Astrocyte (in vitro differentiated cells and primary cell): ENCODE measurements at regions not wholly inside any gene's neighbourhood (a gene's known extent, or its start where the extent isn't known, plus 50 kb on each side); places are given as distances from the start of the nearest gene placed in this dataset.

Experiments
- DNase-seq: peaks from one replicate; pipeline ENCODE4 v3.0.0-alpha.2; 2010; ENCODE audit warnings: low read depth
- FAIRE-seq: peaks from 2 replicates; lab custom pipeline; 2011; peaks lifted over from hg19 to GRCh38; lab: Jason Lieb, UNC
- H2AFZ ChIP-seq: 2 replicates; pipeline ENCODE4 v1.6.0; 2012; ENCODE audit warnings: low read depth, low read length, inconsistent platforms
- H3K27ac ChIP-seq: 2 replicates; pipeline ENCODE4 v1.5.1; 2011; ENCODE audit warnings: low read depth, low read length, inconsistent platforms
- H3K27me3 ChIP-seq: 2 replicates; pipeline ENCODE4 v1.6.0; 2011; ENCODE audit warnings: low read length, inconsistent platforms; ENCODE audit not compliant: insufficient read depth
- H3K36me3 ChIP-seq: 2 replicates; pipeline ENCODE4 v1.5.1; 2011; ENCODE audit warnings: low read length, inconsistent platforms; ENCODE audit not compliant: insufficient read depth
- H3K4me1 ChIP-seq: 2 replicates; pipeline ENCODE4 v1.5.1; 2011; ENCODE audit warnings: low read length, inconsistent platforms; ENCODE audit not compliant: insufficient read depth
- H3K4me2 ChIP-seq: 2 replicates; pipeline ENCODE4 v1.6.0; 2012; ENCODE audit warnings: low read length, inconsistent platforms
- H3K4me3 ChIP-seq: 2 replicates; pipeline ENCODE4 v1.5.1; 2011; ENCODE audit warnings: low read depth, mild to moderate bottlenecking, low read length, inconsistent platforms; ENCODE audit not compliant: insufficient read depth
- H3K79me2 ChIP-seq: 2 replicates; pipeline ENCODE4 v1.6.0; 2012; ENCODE audit warnings: mild to moderate bottlenecking, low read length, inconsistent platforms; ENCODE audit not compliant: insufficient read depth
- H3K9ac ChIP-seq: 2 replicates; pipeline ENCODE4 v1.6.0; 2012; ENCODE audit warnings: mild to moderate bottlenecking, low read length, inconsistent platforms
- H3K9me3 ChIP-seq: 2 replicates; pipeline ENCODE4 v1.5.1; 2012; ENCODE audit warnings: low read depth, mild to moderate bottlenecking, low read length, inconsistent platforms; ENCODE audit not compliant: insufficient read depth
- H4K20me1 ChIP-seq: 2 replicates; pipeline ENCODE4 v1.6.0; 2012; ENCODE audit warnings: low read length, inconsistent platforms; ENCODE audit not compliant: insufficient read depth
- H3K27ac Mint-ChIP-seq: one replicate; pipeline ENCODE4 v1.8.0; 2021; ENCODE audit warnings: mild to moderate bottlenecking, mixed read lengths; ENCODE audit not compliant: unreplicated experiment
- H3K27me3 Mint-ChIP-seq: one replicate; pipeline ENCODE4 v1.8.0; 2021; ENCODE audit warnings: low read depth, mixed read lengths; ENCODE audit not compliant: unreplicated experiment
- H3K36me3 Mint-ChIP-seq: one replicate; pipeline ENCODE4 v1.8.0; 2021; ENCODE audit warnings: low read depth, mixed read lengths; ENCODE audit not compliant: unreplicated experiment
- H3K4me1 Mint-ChIP-seq: one replicate; pipeline ENCODE4 v1.8.0; 2021; ENCODE audit warnings: low read depth, mixed read lengths; ENCODE audit not compliant: unreplicated experiment
- H3K4me3 Mint-ChIP-seq: one replicate; pipeline ENCODE4 v1.8.0; 2021; ENCODE audit warnings: mild to moderate bottlenecking, moderate library complexity, mixed read lengths; ENCODE audit not compliant: unreplicated experiment
- H3K9me3 Mint-ChIP-seq: one replicate; pipeline ENCODE4 v1.8.0; 2021; ENCODE audit warnings: mild to moderate bottlenecking, mixed read lengths; ENCODE audit not compliant: unreplicated experiment
- CTCF ChIP-seq: IDR thresholded peaks from 2 replicates; pipeline ENCODE4 v1.5.1; 2011; ENCODE audit warnings: low read depth, mild to moderate bottlenecking, inconsistent platforms, low read length, moderate library complexity; ENCODE audit not compliant: insufficient read depth
- EZH2 ChIP-seq: IDR thresholded peaks from 2 replicates; pipeline ENCODE4 v1.6.1; 2012; ENCODE audit warnings: mild to moderate bottlenecking, low read length, inconsistent platforms; ENCODE audit not compliant: insufficient read depth

- no peak for FAIRE-seq
- Mint-ChIP-seq H3K4me1 (peaks cover 8% of the 10 kb centered on the region), H3K27ac (peak overlapping the region; percentile 88), H3K36me3 (no peaks in the 10 kb centered on the region), H3K9me3 (peaks cover 3% of the 10 kb centered on the region), H3K27me3 (peaks cover 4% of the 10 kb centered on the region), H3K4me3 (no peak overlapping the region)
- Histone ChIP-seq H3K27ac (peak overlapping the region; percentile 65), H3K9ac (peak overlapping the region; percentile 62), H3K4me2 (peak overlapping the region; percentile 8), H3K36me3 (no peaks in the 10 kb centered on the region), H3K9me3 (no peaks in the 10 kb centered on the region), H2AFZ (peak overlapping the region; percentile 86), H3K4me3 (no peak overlapping the region), H3K27me3 (no peaks in the 10 kb centered on the region), H4K20me1 (no peaks in the 10 kb centered on the region), H3K79me2 (no peaks in the 10 kb centered on the region), H3K4me1 (peaks cover 4% of the 10 kb centered on the region)
- TF ChIP-seq EZH2: no peak
- DNase-seq: peak; percentile 1
Measured at GRCh38 chr2:128395640-128396499, 77.2 kb upstream of the HS6ST1 start.

- H3K9me3 Mint-ChIP-seq: peaks cover 3% of the 10 kb centered on the region
- no peak overlapping the region for H3K4me3 ChIP-seq
- H3K27ac Mint-ChIP-seq: peak overlapping the region; percentile 88
- H3K27me3 ChIP-seq: no peaks in the 10 kb centered on the region
- peaks cover 2% of the 10 kb centered on the region for H3K27me3 Mint-ChIP-seq
- no peak for FAIRE-seq
- no peaks in the 10 kb centered on the region for H3K36me3 ChIP-seq
- H3K4me1 Mint-ChIP-seq: peaks cover 8% of the 10 kb centered on the region
- H3K9ac ChIP-seq: peak overlapping the region; percentile 62
- no peaks in the 10 kb centered on the region for H4K20me1 ChIP-seq
- peak overlapping the region; percentile 86 for H2AFZ ChIP-seq
- DNase-seq: peak; percentile 4
- H3K9me3 ChIP-seq: no peaks in the 10 kb centered on the region
- peak overlapping the region; percentile 65 for H3K27ac ChIP-seq
- TF ChIP-seq EZH2 (no peak), CTCF (no peak)
- H3K36me3 Mint-ChIP-seq: no peaks in the 10 kb centered on the region
- no peak overlapping the region for H3K4me3 Mint-ChIP-seq
- peak overlapping the region; percentile 44 for H3K4me2 ChIP-seq
- H3K79me2 ChIP-seq: no peaks in the 10 kb centered on the region
- peaks cover 4% of the 10 kb centered on the region for H3K4me1 ChIP-seq
Measured at GRCh38 chr2:128396500-128396891, 77.8 kb upstream of the HS6ST1 start.

GRCh38 chr2:128396946-128397345 lies 78.3 kb upstream of the HS6ST1 start:
- no peak overlapping the region for H3K4me2 ChIP-seq
- no peak overlapping the region for H2AFZ ChIP-seq
- no peaks in the 10 kb centered on the region for H3K36me3 Mint-ChIP-seq
- no peak overlapping the region for H3K4me3 Mint-ChIP-seq
- no peaks in the 10 kb centered on the region for H3K79me2 ChIP-seq
- peaks cover 3% of the 10 kb centered on the region for H3K9me3 Mint-ChIP-seq
- H3K9me3 ChIP-seq: no peaks in the 10 kb centered on the region
- DNase-seq (peak; percentile 19), FAIRE-seq (no peak)
- H3K27ac ChIP-seq: no peak overlapping the region
- peaks cover 4% of the 10 kb centered on the region for H3K4me1 ChIP-seq
- no peak overlapping the region for H3K9ac ChIP-seq
- no peak overlapping the region for H3K4me3 ChIP-seq
- H3K27me3 ChIP-seq: no peaks in the 10 kb centered on the region
- H3K4me1 Mint-ChIP-seq: peaks cover 8% of the 10 kb centered on the region
- TF ChIP-seq EZH2: no peak
- TF ChIP-seq CTCF: no peak
- no peaks in the 10 kb centered on the region for H4K20me1 ChIP-seq
- peaks cover 2% of the 10 kb centered on the region for H3K27me3 Mint-ChIP-seq
- H3K36me3 ChIP-seq: no peaks in the 10 kb centered on the region
- peak overlapping the region; percentile 88 for H3K27ac Mint-ChIP-seq
